ENCODE measurements at regions not wholly inside any gene's neighbourhood (a gene's known extent, or its start where the extent isn't known, plus 50 kb on each side); places are given as distances from the start of the nearest gene placed in this dataset.
A peak's percentile ranks its signal among the peaks of the same experiment; 100 is the strongest.

GRCh38 chr2:196234672-196235071 lies 63.3 kb upstream of the STK17B start:
- ATAC-seq: no peak
- no TSS peak for BruUV-seq (replicated peaks)
- Histone ChIP-seq H3K36me3 (ENCODE audit: control insufficient read depth in 1 of 2, insufficient read depth in 2 of 2, low read length in 2 of 2) (no peaks in the 10 kb centered on the region), H3K27ac (ENCODE audit: low read depth, low read length) (no peak overlapping the region), H3K79me2 (ENCODE audit: insufficient read depth, low read length) (no peaks in the 10 kb centered on the region), H3K4me1 (ENCODE audit: control insufficient read depth in 1 of 2, insufficient read depth in 2 of 2, low read length in 2 of 2) (peaks cover 28 to 37% of the 10 kb centered on the region in 2 experiments), H3K9me2 (ENCODE audit: insufficient read depth) (no peaks in the 10 kb centered on the region), H3K9me3 (ENCODE audit: control insufficient read depth in 1 of 2, insufficient read depth in 1 of 2, low read depth in 1 of 2, low read length in 2 of 2) (no peaks in the 10 kb centered on the region), H3K4me3 (replicated peaks in 1 of 2; ENCODE audit: low read depth in 1 of 2, low read length in 2 of 2) (no peak overlapping the region), H3K4me2 (ENCODE audit: low read length) (0 out of 2 replicates have a peak overlapping the region, but pooled peaks have one; percentile 15), H3K9ac (ENCODE audit: low read length) (no peak overlapping the region), H2AFZ (ENCODE audit: low read depth, low read length, poor library complexity, severe bottlenecking) (no peak overlapping the region), H4K20me1 (ENCODE audit: insufficient read depth) (no peaks in the 10 kb centered on the region), H3K27me3 (ENCODE audit: insufficient read depth, low read length) (no peaks in the 10 kb centered on the region)
- CTCF ChIA-PET: no interaction called here
- TF ChIP-seq SIN3A (IDR thresholded peaks at IDR 0.05; ENCODE audit: low read depth) (no peak), CBX3 (IDR thresholded peaks at IDR 0.05; ENCODE audit: low read depth) (no peak), POLR2AphosphoS5 (IDR thresholded peaks at IDR 0.05; ENCODE audit: low read depth, low read length) (no peak)
- RAD21 ChIA-PET (ENCODE audit: low non-redundant PET in 1 of 2, low total read pairs in 2 of 2, uncharacterized antibody in 2 of 2, unreplicated experiment in 2 of 2): interaction anchor here in 1 of 2 experiments (0.6 kb wide), 1 partner anchor 280 kb away, joined by 3 read pairs; no protein-coding TSS in a partner anchor
- POLR2A ChIA-PET: interaction anchor here (1.7 kb wide), 1 partner anchor 11 kb away, joined by 4 read pairs; no protein-coding TSS in a partner anchor
- DNase-seq (ENCODE audit: low read depth, low spot score): no peak
- intact Hi-C loops (cut with micrococcal nuclease): no loop called here

GRCh38 chr2:196238836-196239380 lies 67.5 kb upstream of the STK17B start:
- H3K4me2 ChIP-seq (ENCODE audit: low read length): no peak overlapping the region
- no TSS peak for BruUV-seq (replicated peaks)
- H3K9me2 ChIP-seq (ENCODE audit: insufficient read depth): no peaks in the 10 kb centered on the region
- CTCF ChIA-PET: interaction anchor here (0.8 kb wide), 1 partner anchor 7 kb away, joined by 3 read pairs; no protein-coding TSS in a partner anchor
- no peaks in the 10 kb centered on the region for H3K36me3 ChIP-seq (ENCODE audit: control insufficient read depth in 1 of 2, insufficient read depth in 2 of 2, low read length in 2 of 2)
- DNase-seq (ENCODE audit: low read depth, low spot score) (no peak), ATAC-seq (no peak)
- intact Hi-C loops (cut with micrococcal nuclease): no loop called here
- no peaks in the 10 kb centered on the region for H4K20me1 ChIP-seq (ENCODE audit: insufficient read depth)
- H3K9me3 ChIP-seq (ENCODE audit: control insufficient read depth in 1 of 2, insufficient read depth in 1 of 2, low read depth in 1 of 2, low read length in 2 of 2): no peaks in the 10 kb centered on the region
- POLR2A ChIA-PET: no interaction called here
- no peak overlapping the region for H3K9ac ChIP-seq (ENCODE audit: low read length)
- H3K27me3 ChIP-seq (ENCODE audit: insufficient read depth, low read length): no peaks in the 10 kb centered on the region
- H3K79me2 ChIP-seq (ENCODE audit: insufficient read depth, low read length): no peaks in the 10 kb centered on the region
- TF ChIP-seq ATF3 (IDR thresholded peaks at IDR 0.05) (no peak), REST (IDR thresholded peaks at IDR 0.05; ENCODE audit: low read depth) (no peak), FOSL1 (IDR thresholded peaks at IDR 0.05; ENCODE audit: low read depth) (no peak), EZH2phosphoT487 (IDR thresholded peaks at IDR 0.05; ENCODE audit: borderline replicate concordance) (no peak), POLR2AphosphoS5 (IDR thresholded peaks at IDR 0.05; ENCODE audit: low read depth, low read length) (no peak), JUND (IDR thresholded peaks at IDR 0.05) (no peak), CBX3 (IDR thresholded peaks at IDR 0.05; ENCODE audit: low read depth) (no peak), ZNF274 (IDR thresholded peaks at IDR 0.05; ENCODE audit: low read depth, low read length) (no peak)
- TF ChIP-seq, protein P1, sequence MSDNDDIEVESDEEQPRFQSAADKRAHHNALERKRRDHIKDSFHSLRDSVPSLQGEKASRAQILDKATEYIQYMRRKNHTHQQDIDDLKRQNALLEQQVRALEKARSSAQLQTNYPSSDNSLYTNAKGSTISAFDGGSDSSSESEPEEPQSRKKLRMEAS (IDR thresholded peaks at IDR 0.05): no peak
- no peak overlapping the region for H3K27ac ChIP-seq (ENCODE audit: low read depth, low read length)
- no peak overlapping the region for H2AFZ ChIP-seq (ENCODE audit: low read depth, low read length, poor library complexity, severe bottlenecking)
- RAD21 ChIA-PET (ENCODE audit: low non-redundant PET in 1 of 2, low total read pairs in 2 of 2, uncharacterized antibody in 2 of 2, unreplicated experiment in 2 of 2): no interaction called here
- peaks cover 12 to 22% of the 10 kb centered on the region in 2 experiments for H3K4me1 ChIP-seq (ENCODE audit: control insufficient read depth in 1 of 2, insufficient read depth in 2 of 2, low read length in 2 of 2)
- H3K4me3 ChIP-seq (replicated peaks in 1 of 2; ENCODE audit: low read depth in 1 of 2, low read length in 2 of 2): no peak overlapping the region

Data from HCT116 (cell line).